ENCODE measurements at regions not wholly inside any gene's neighbourhood (a gene's known extent, or its start where the extent isn't known, plus 50 kb on each side); places are given as distances from the start of the nearest gene placed in this dataset.

GRCh38 chr5:171700318-171700912, 85.2 kb upstream of the SMIM23 start:
- TF ChIP-seq HOXB5 (CRISPR knock-in tag; IDR thresholded peaks at IDR 0.05): no peak
- TF ChIP-seq CTCF (IDR thresholded peaks at IDR 0.05): no peak
- TF ChIP-seq MAX (IDR thresholded peaks at IDR 0.05): no peak
- no peak for TF ChIP-seq RAD21 (conservative IDR thresholded peaks at IDR 0.05 in 1 of 2, IDR thresholded peaks at IDR 0.05 in 1 of 2)
- TF ChIP-seq JUNB (IDR thresholded peaks at IDR 0.05): no peak
- TF ChIP-seq EP300 (IDR thresholded peaks at IDR 0.05): no peak
- TF ChIP-seq SMC3 (IDR thresholded peaks at IDR 0.05): no peak
- no peak for TF ChIP-seq NFE2L2 (conservative IDR thresholded peaks at IDR 0.05; ENCODE audit: low read length)
- no peak for TF ChIP-seq RCOR1 (IDR thresholded peaks at IDR 0.05; ENCODE audit: low read depth, low read length)
- TF ChIP-seq REST (IDR thresholded peaks at IDR 0.05): no peak
